RWPE1 (cell line): ENCODE measurements at regions not wholly inside any gene's neighbourhood (a gene's known extent, or its start where the extent isn't known, plus 50 kb on each side); places are given as distances from the start of the nearest gene placed in this dataset.

ENCODE experiments used
- CTCF ChIA-PET: fragments of 350-600 bp; sonication (Branson Sonifier 250); formaldehyde crosslinking; extraction: SDS; loops from one replicate; lab custom pipeline; 2021; lab: Yijun Ruan, JAX
- POLR2A ChIA-PET: fragments of 400-600 bp; formaldehyde crosslinking; extraction: SDS; loops from one replicate; lab custom pipeline; 2020; ENCODE audit warnings: antibody characterized with exemption; ENCODE audit not compliant: low non-redundant PET; lab: Yijun Ruan, JAX
- DNase-seq: peaks from one replicate; pipeline ENCODE4 v3.0.0; 2012; ENCODE audit warnings: low spot score
- H3K27ac ChIP-seq: fragments of 450-650 bp; 2 replicates; pipeline ENCODE4 v1.5.1; 2017
- TF ChIP-seq, protein P1 (sequence below): fragments of 450-650 bp; conservative IDR thresholded peaks from 2 replicates; pipeline ENCODE4 v1.5.1; 2017; ENCODE audit warnings: low read depth, mild to moderate bottlenecking

DNA sequence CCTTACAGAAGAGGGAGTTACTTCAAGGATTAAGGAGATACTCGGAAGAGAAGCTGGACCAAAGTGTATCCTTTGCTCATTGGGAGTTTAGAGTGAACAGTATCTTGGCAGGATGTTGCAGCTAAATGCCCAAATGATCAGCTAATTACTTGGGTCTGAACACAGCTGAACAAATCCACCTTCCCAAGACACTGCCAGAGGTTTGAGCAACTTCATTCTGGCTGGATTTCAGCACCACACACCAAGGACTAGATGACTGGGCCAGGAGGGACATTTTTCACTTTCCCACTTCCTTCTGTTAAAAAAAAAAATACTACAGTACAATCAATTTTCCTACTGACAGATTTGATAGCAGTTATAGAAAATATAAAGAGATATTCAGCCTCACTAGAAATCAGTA, 324.6 kb downstream of the MID1IP1 start:
- H3K27ac ChIP-seq = no peak overlapping the region
- DNase-seq = no peak
- TF ChIP-seq, protein P1, sequence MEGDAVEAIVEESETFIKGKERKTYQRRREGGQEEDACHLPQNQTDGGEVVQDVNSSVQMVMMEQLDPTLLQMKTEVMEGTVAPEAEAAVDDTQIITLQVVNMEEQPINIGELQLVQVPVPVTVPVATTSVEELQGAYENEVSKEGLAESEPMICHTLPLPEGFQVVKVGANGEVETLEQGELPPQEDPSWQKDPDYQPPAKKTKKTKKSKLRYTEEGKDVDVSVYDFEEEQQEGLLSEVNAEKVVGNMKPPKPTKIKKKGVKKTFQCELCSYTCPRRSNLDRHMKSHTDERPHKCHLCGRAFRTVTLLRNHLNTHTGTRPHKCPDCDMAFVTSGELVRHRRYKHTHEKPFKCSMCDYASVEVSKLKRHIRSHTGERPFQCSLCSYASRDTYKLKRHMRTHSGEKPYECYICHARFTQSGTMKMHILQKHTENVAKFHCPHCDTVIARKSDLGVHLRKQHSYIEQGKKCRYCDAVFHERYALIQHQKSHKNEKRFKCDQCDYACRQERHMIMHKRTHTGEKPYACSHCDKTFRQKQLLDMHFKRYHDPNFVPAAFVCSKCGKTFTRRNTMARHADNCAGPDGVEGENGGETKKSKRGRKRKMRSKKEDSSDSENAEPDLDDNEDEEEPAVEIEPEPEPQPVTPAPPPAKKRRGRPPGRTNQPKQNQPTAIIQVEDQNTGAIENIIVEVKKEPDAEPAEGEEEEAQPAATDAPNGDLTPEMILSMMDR = no peak
- ChIA-PET CTCF (no interaction called here), POLR2A (no interaction called here)

DNA sequence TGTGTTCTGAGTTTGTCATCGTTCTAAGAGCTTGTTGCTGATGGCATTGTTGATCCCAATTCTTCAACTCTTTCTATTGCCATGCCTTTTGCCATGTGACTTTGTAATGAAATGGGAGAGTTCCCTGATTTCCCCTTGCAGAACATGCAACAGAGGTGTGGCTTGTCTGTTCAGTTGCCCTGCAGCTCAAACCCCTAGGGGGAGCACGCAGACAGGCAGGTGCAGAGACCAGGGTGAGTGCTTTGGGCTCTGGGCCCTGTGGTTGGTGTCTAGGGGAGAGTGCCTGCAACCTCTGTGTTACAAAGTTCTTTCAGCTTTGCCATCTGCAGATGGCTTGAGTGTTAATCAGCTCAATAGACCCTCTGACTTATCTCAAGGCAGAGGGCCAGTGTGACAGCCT, 332.7 kb downstream of the MID1IP1 start:
- DNase-seq = no peak
- H3K27ac ChIP-seq = no peak overlapping the region
- ChIA-PET POLR2A (no interaction called here), CTCF (interaction anchor here (0.7 kb wide), 1 partner anchor 1432 kb away, joined by 3 read pairs; no protein-coding TSS in a partner anchor)
- TF ChIP-seq, protein P1 = no peak

DNA sequence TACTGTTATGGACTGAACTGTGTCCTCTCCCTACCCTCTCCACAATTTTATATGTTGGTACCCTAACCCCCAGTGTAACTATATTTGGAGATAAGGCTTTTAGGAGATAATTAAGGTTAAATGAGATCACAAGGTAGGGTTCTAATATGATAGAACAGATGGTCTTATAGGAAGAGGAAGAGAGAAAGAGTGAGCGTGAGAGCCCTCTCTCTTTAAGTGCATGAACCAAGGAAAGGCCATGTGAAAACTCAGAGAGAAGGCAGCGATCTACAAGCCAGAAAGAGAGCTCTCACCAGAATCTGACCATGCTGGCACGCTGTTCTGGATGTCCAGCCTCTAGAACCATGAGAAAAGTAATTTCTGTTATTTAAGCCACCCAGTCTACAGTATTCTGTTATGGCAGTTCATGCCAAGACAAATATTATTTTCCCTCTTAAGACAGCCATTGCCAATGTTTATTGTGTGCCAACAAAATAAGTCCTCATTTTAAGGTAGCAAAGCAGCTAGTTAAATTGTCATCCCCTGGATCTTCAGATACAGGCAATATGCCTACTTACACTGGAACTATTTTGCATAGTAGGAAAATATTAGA, 336.2 kb downstream of the MID1IP1 start:
- POLR2A ChIA-PET = no interaction called here
- no peak for DNase-seq
- CTCF ChIA-PET = interaction anchor here (0.6 kb wide), 1 partner anchor 44 kb away, joined by 3 read pairs; no protein-coding TSS in a partner anchor
- no peak overlapping the region for H3K27ac ChIP-seq
- TF ChIP-seq, protein P1 = no peak

DNA sequence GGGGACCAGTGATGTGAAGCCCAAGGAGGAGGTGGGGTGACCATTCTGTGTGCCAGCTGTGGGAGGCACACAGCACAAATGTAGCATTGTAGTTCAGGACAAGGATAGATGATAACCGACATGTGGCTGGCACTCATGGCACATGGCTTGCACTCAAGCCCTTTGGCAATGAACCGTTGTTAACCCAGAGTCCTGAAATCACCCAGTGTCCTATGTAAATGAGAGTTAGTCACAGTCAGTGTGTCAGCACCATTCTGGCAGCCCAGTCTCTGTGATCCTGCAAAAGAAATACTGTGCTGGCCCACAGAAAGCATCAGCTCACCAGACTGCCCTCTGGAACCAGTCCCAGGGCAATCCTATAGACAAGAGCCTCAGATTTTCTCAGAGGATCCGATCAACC, 339.3 kb downstream of the MID1IP1 start:
- TF ChIP-seq, protein P1 = no peak
- no peak for DNase-seq
- CTCF ChIA-PET = no interaction called here
- no peak overlapping the region for H3K27ac ChIP-seq
- POLR2A ChIA-PET = no interaction called here

GRCh38 chrX:39144323-39144722, 343.1 kb downstream of the MID1IP1 start:
- DNase-seq = no peak
- POLR2A ChIA-PET = no interaction called here
- TF ChIP-seq, protein P1 = no peak
- CTCF ChIA-PET = interaction anchor here (0.6 kb wide), 1 partner anchor 45 kb away, joined by 3 read pairs; no protein-coding TSS in a partner anchor
- H3K27ac ChIP-seq = no peak overlapping the region

GRCh38 chrX:39144956-39145355, 343.7 kb downstream of the MID1IP1 start:
- ChIA-PET CTCF (no interaction called here), POLR2A (no interaction called here)
- no peak for DNase-seq
- no peak overlapping the region for H3K27ac ChIP-seq
- TF ChIP-seq, protein P1 = no peak
